ENCODE measurements at regions not wholly inside any gene's neighbourhood (a gene's known extent, or its start where the extent isn't known, plus 50 kb on each side); places are given as distances from the start of the nearest gene placed in this dataset.

DNA sequence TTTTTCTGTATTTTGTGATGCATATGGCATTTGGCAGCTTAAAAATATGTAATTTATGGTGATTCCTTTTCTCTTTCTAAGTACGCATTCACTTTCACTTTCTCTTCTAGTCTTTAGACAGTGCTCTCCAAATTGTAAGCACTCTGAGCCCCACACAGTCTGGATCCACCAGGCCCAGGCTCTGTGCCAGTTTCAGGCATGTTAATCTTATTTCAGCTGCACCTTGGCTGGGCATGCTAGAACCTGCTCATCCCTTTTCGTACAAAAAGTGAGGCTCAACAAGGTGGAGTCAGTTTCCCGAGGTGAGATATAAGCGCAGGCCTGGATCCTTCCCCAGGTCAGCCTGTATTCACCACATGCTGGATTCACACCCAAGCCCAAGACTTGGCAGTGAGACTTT is 203.9 kb downstream of the MTX2 start:
- TF ChIP-seq ATF1 (CRISPR knock-in tag; IDR thresholded peaks at IDR 0.05), result no peak
- TF ChIP-seq, protein P1, sequence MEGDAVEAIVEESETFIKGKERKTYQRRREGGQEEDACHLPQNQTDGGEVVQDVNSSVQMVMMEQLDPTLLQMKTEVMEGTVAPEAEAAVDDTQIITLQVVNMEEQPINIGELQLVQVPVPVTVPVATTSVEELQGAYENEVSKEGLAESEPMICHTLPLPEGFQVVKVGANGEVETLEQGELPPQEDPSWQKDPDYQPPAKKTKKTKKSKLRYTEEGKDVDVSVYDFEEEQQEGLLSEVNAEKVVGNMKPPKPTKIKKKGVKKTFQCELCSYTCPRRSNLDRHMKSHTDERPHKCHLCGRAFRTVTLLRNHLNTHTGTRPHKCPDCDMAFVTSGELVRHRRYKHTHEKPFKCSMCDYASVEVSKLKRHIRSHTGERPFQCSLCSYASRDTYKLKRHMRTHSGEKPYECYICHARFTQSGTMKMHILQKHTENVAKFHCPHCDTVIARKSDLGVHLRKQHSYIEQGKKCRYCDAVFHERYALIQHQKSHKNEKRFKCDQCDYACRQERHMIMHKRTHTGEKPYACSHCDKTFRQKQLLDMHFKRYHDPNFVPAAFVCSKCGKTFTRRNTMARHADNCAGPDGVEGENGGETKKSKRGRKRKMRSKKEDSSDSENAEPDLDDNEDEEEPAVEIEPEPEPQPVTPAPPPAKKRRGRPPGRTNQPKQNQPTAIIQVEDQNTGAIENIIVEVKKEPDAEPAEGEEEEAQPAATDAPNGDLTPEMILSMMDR (IDR thresholded peaks at IDR 0.05), result no peak

All from WTC11 (cell line).